ENCODE measurements at regions not wholly inside any gene's neighbourhood (a gene's known extent, or its start where the extent isn't known, plus 50 kb on each side); places are given as distances from the start of the nearest gene placed in this dataset.
"Not testable (repeated sequence)": the region's sequence is repeated elsewhere in the genome, so short reads cannot be mapped to it uniquely, and the experiment has no call there.

DNA sequence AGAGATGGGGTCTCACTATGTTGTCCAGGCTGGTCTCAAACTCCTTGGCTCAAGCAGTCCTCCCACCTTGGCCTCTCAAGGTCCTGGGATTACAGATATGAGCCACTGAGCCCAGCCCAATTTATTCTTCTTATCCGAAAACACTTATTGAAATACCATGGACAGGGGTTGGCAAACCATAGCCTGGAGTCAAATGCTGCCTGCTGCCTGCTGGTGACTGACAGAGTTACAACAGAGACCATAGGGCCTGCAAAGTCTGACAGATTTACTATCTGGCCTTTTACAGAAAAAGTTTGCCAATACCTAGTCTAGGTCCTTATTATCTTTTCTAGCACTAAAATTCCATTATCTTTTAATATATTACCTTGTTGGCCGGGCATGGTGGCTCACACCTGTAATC lies 87.1 kb upstream of the ZNF281 start:
- no peak overlapping the region for H3K4me3 ChIP-seq (ENCODE audit: low read length in 2 of 2)
- ATAC-seq (ENCODE audit: low FRiP score), result no peak
- no peak overlapping the region for H3K27ac ChIP-seq (ENCODE audit: low read depth in 1 of 2, low read length in 2 of 2)
- H3K4me1 ChIP-seq (ENCODE audit: control insufficient read depth in 1 of 2, insufficient read depth in 2 of 2, low read length in 2 of 2), result no peaks in the 10 kb centered on the region
- no peaks in the 10 kb centered on the region for H3K36me3 ChIP-seq (ENCODE audit: control insufficient read depth in 1 of 2, insufficient read depth in 2 of 2, low read length in 1 of 2)
- peaks cover 2% of the 10 kb centered on the region for H3K9me3 ChIP-seq (ENCODE audit: control insufficient read depth, low read length)
- no peak for DNase-seq
- no peaks in the 10 kb centered on the region for H3K27me3 ChIP-seq (ENCODE audit: control insufficient read depth in 1 of 2, insufficient read depth in 2 of 2, low read length in 1 of 2)
- WGBS, 2 donors, result 93 to 94% methylated on average over 2 of the region's 2 CpGs
- intact Hi-C loops (cut with DNase I), result no loop called here

DNA sequence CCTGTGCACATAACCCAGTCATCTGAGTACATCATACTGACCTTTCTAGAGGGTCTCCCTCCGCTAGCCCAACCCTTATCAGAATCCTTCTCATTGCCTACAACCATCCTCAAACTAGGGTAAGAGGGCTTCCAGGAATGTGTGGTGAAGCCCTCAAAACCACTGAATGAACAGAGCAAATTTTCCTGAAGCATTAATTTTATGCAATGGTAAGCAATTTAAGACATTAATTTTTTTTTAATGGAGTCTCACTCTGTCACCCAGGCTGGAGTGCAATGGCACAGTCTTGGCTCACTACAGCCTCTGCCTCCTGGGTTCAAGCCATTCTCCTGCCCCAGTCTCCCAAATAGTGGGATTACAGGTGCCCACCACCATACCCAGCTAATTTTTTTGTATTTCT lies 86.1 kb upstream of the ZNF281 start:
- no peak for ATAC-seq (ENCODE audit: low FRiP score)
- intact Hi-C loops (cut with DNase I), result no loop called here
- DNase-seq, result no peak
- H3K36me3 ChIP-seq (ENCODE audit: control insufficient read depth in 1 of 2, insufficient read depth in 2 of 2, low read length in 1 of 2), result no peaks in the 10 kb centered on the region
- H3K9me3 ChIP-seq (ENCODE audit: control insufficient read depth, low read length), result peaks cover 2% of the 10 kb centered on the region
- whole genome bisulfite sequencing, 2 donors, result 92 to 94% methylated on average over 1 of the region's 1 CpG
- no peak overlapping the region for H3K27ac ChIP-seq (ENCODE audit: low read depth in 1 of 2, low read length in 2 of 2)
- H3K27me3 ChIP-seq (ENCODE audit: control insufficient read depth in 1 of 2, insufficient read depth in 2 of 2, low read length in 1 of 2), result no peaks in the 10 kb centered on the region
- H3K4me3 ChIP-seq (ENCODE audit: low read length in 2 of 2), result no peak overlapping the region
- H3K4me1 ChIP-seq (ENCODE audit: control insufficient read depth in 1 of 2, insufficient read depth in 2 of 2, low read length in 2 of 2), result no peaks in the 10 kb centered on the region

DNA sequence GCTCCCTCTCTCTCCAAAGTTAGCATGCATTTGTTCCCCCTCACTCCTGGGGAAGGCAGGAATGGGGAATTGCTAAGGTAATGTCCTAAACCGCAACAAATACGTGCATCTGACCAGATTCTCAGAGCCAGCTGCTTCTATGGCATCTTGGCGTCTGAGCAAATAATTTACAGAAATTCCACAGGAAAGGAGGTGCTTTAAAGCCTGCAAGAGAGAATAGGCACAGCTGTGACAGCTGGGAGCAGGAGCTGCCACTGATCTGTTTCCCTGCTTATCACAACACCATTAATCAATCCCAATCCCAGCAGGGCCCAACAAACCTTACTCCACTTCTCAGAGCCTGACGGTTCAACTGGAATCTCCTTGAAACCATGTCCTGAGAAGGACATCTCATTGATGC lies 83.5 kb upstream of the ZNF281 start:
- Histone ChIP-seq H3K36me3 (ENCODE audit: control insufficient read depth in 1 of 2, insufficient read depth in 2 of 2, low read length in 1 of 2) (no peaks in the 10 kb centered on the region), H3K4me1 (ENCODE audit: control insufficient read depth in 1 of 2, insufficient read depth in 2 of 2, low read length in 2 of 2) (no peaks in the 10 kb centered on the region), H3K9me3 (ENCODE audit: control insufficient read depth, low read length) (no peaks in the 10 kb centered on the region), H3K4me3 (ENCODE audit: low read length in 2 of 2) (no peak overlapping the region), H3K27me3 (ENCODE audit: control insufficient read depth in 1 of 2, insufficient read depth in 2 of 2, low read length in 1 of 2) (no peaks in the 10 kb centered on the region), H3K27ac (ENCODE audit: low read depth in 1 of 2, low read length in 2 of 2) (no peak overlapping the region)
- intact Hi-C loops (cut with DNase I), result no loop called here
- 48 to 59% methylated on average over 4 of the region's 4 CpGs for WGBS, 2 donors
- DNase-seq (no peak), ATAC-seq (ENCODE audit: low FRiP score) (no peak)

DNA sequence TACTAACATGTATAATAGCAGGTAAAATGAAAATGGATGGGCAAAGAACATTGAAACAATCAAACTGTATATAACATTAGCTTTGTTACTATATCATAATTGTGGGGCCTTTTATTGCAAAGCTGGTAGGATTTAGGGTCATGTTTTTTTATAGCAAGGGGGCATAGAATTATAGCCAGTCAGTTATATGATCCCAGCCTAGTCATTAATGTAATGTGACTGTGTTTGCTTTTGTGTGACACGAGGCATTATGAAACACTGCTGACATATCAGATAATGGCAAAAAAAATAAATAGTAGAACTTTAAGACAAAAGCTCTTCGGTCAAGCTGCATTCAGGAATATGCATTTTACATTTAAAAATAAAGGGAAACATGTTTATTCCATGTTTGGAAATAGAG lies 81.3 kb upstream of the ZNF281 start:
- no peak for DNase-seq
- no peaks in the 10 kb centered on the region for H3K4me1 ChIP-seq (ENCODE audit: control insufficient read depth in 1 of 2, insufficient read depth in 2 of 2, low read length in 2 of 2)
- no peak for ATAC-seq (ENCODE audit: low FRiP score)
- H3K27me3 ChIP-seq (ENCODE audit: control insufficient read depth in 1 of 2, insufficient read depth in 2 of 2, low read length in 1 of 2), result no peaks in the 10 kb centered on the region
- intact Hi-C loops (cut with DNase I), result no loop called here
- no peak overlapping the region for H3K4me3 ChIP-seq (ENCODE audit: low read length in 2 of 2)
- 15 to 27% methylated on average over 2 of the region's 2 CpGs for WGBS, 2 donors
- no peaks in the 10 kb centered on the region for H3K36me3 ChIP-seq (ENCODE audit: control insufficient read depth in 1 of 2, insufficient read depth in 2 of 2, low read length in 1 of 2)
- H3K27ac ChIP-seq (ENCODE audit: low read depth in 1 of 2, low read length in 2 of 2), result no peak overlapping the region
- no peaks in the 10 kb centered on the region for H3K9me3 ChIP-seq (ENCODE audit: control insufficient read depth, low read length)

DNA sequence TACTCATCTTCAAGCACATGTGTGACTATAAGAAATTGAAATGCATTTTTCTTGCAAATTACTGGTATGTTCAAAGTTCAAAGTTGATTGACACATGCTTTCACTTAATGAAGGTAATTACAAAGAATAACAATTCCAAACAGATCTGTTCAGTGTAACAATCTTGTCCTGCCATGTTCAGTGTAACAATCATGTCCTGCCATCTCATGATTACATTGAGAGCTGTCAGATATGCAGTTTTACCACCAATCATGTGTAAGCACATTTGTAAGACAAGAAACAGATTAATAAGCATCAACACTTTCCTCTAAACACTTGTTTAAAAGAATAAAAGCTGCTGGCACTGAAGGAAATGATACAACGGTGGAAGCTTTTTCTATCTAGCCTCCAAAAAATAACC lies 80.3 kb upstream of the ZNF281 start:
- ATAC-seq (ENCODE audit: low FRiP score) (no peak), DNase-seq (no peak)
- intact Hi-C loops (cut with DNase I), result no loop called here
- WGBS, 2 donors, result 30 to 40% methylated on average over 1 of the region's 1 CpG
- H3K27me3 ChIP-seq (ENCODE audit: control insufficient read depth in 1 of 2, insufficient read depth in 2 of 2, low read length in 1 of 2), result no peaks in the 10 kb centered on the region
- no peaks in the 10 kb centered on the region for H3K36me3 ChIP-seq (ENCODE audit: control insufficient read depth in 1 of 2, insufficient read depth in 2 of 2, low read length in 1 of 2)
- no peak overlapping the region for H3K27ac ChIP-seq (ENCODE audit: low read depth in 1 of 2, low read length in 2 of 2)
- no peak overlapping the region for H3K4me3 ChIP-seq (ENCODE audit: low read length in 2 of 2)
- H3K9me3 ChIP-seq (ENCODE audit: control insufficient read depth, low read length), result no peaks in the 10 kb centered on the region
- no peaks in the 10 kb centered on the region for H3K4me1 ChIP-seq (ENCODE audit: control insufficient read depth in 1 of 2, insufficient read depth in 2 of 2, low read length in 2 of 2)

DNA sequence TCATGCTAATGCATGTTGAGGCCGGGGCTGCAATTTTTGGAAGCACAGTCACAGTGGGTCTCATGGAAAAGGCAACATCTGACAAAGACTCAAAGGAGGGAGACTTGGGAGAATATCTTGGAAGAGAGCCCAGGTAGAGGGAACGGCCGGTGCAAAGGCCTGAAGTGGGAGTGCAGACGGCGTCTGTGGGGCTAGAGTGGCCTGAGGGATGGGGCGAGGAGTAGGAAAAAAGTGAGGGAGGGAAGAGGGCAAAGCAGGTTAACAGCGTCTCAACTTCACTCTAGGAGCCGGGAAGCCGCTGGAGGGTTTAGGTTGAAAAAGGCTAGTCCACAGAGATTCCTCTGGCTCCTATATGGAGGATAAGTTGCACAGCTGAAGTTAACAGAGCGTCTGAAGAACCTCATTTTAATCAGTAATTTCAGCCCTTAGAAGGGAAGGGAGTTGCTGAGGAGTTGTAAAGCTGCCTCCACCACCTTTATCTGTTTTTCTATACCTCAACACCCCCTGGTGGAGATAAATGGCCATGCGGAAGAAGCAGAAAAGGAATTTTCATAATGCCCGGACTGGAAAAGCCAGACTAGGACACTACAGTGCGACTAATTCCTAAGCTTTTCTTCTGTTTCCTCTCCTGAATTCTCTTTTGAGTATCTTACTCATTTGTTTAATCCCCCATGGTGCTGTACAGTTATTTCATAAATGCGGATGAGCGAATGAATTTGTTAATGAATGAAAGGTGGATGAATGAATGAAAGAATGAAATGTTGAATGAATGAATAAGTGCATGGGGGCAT lies 78.7 kb upstream of the ZNF281 start:
- H3K9me3 ChIP-seq (ENCODE audit: control insufficient read depth, low read length), result no peaks in the 10 kb centered on the region
- no peaks in the 10 kb centered on the region for H3K36me3 ChIP-seq (ENCODE audit: control insufficient read depth in 1 of 2, insufficient read depth in 2 of 2, low read length in 1 of 2)
- DNase-seq, result no peak
- H3K27me3 ChIP-seq (ENCODE audit: control insufficient read depth in 1 of 2, insufficient read depth in 2 of 2, low read length in 1 of 2), result no peaks in the 10 kb centered on the region
- no peak overlapping the region for H3K4me3 ChIP-seq (ENCODE audit: low read length in 2 of 2)
- intact Hi-C loops (cut with DNase I), result loop anchor here (2.0 to 5.0 kb wide), 2 partner anchors 206 to 211 kb away; no protein-coding TSS in a partner anchor
- no peak for ATAC-seq (ENCODE audit: low FRiP score)
- H3K27ac ChIP-seq (ENCODE audit: low read depth in 1 of 2, low read length in 2 of 2), result no peak overlapping the region
- H3K4me1 ChIP-seq (ENCODE audit: control insufficient read depth in 1 of 2, insufficient read depth in 2 of 2, low read length in 2 of 2), result no peaks in the 10 kb centered on the region
- 15 to 17% methylated on average over 15 of the region's 15 CpGs for WGBS, 2 donors

DNA sequence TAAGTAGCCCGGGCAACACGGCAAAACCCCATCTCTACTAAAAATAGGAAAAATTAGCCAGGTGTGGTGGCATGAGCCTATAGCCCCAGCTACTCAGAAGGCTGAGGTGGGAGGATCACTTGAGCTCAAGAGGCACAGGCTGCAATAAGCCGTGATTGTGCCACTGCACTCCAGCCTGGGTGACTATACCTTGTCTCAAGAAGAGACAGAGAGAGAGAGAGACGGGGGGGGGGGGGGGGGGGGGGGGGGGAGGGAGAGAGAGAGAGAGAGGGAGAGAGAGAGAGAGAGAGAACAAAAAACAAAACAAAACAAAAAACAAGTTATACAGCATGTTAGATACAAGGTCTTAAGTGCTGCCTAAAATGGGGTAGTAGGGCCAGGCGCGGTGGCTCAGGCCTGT lies 77.8 kb upstream of the ZNF281 start:
- no peaks in the 10 kb centered on the region for H3K4me1 ChIP-seq (ENCODE audit: control insufficient read depth in 1 of 2, insufficient read depth in 2 of 2, low read length in 2 of 2)
- no peak for ATAC-seq (ENCODE audit: low FRiP score)
- H3K9me3 ChIP-seq (ENCODE audit: control insufficient read depth, low read length), result no peaks in the 10 kb centered on the region
- H3K4me3 ChIP-seq (ENCODE audit: low read length in 2 of 2), result no peak overlapping the region
- H3K27me3 ChIP-seq (ENCODE audit: control insufficient read depth in 1 of 2, insufficient read depth in 2 of 2, low read length in 1 of 2), result no peaks in the 10 kb centered on the region
- no peak for DNase-seq
- intact Hi-C loops (cut with DNase I), result loop anchor here (2.0 to 5.0 kb wide), 2 partner anchors 205 to 210 kb away; no protein-coding TSS in a partner anchor
- 80 to 85% methylated on average over 5 of the region's 6 CpGs for WGBS, 2 donors
- H3K36me3 ChIP-seq (ENCODE audit: control insufficient read depth in 1 of 2, insufficient read depth in 2 of 2, low read length in 1 of 2), result no peaks in the 10 kb centered on the region
- no peak overlapping the region for H3K27ac ChIP-seq (ENCODE audit: low read depth in 1 of 2, low read length in 2 of 2)

DNA sequence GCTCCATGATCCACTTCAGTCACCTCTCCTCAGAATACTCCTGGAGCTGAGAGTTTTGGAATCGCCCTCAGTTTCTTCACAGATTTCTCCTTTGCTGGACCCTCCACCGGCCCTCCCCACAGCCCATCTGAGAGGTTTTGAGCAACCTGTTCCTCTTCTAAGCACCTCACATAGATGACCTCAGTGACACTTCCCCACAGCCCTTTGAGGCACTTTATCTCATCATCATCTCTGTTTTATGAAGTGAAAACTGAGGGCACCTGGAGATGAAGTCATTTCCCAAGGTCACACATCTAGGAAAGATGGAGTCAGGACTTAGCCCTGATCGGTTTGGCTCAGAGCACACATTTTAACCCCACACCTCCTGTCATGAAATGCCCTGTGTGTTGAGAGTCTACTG lies 76.8 kb upstream of the ZNF281 start:
- H3K27ac ChIP-seq (ENCODE audit: low read depth in 1 of 2, low read length in 2 of 2), result no peak overlapping the region
- no peak for DNase-seq
- H3K4me3 ChIP-seq (ENCODE audit: low read length in 2 of 2), result no peak overlapping the region
- H3K4me1 ChIP-seq (ENCODE audit: control insufficient read depth in 1 of 2, insufficient read depth in 2 of 2, low read length in 2 of 2), result no peaks in the 10 kb centered on the region
- no peaks in the 10 kb centered on the region for H3K9me3 ChIP-seq (ENCODE audit: control insufficient read depth, low read length)
- intact Hi-C loops (cut with DNase I), result loop anchor here in 1 of 2 donors (5.0 kb wide), 1 partner anchor 209 kb away; no protein-coding TSS in a partner anchor
- no peaks in the 10 kb centered on the region for H3K36me3 ChIP-seq (ENCODE audit: control insufficient read depth in 1 of 2, insufficient read depth in 2 of 2, low read length in 1 of 2)
- no peak for ATAC-seq (ENCODE audit: low FRiP score)
- WGBS, 2 donors, result 71% methylated on average over 3 of the region's 3 CpGs
- no peaks in the 10 kb centered on the region for H3K27me3 ChIP-seq (ENCODE audit: control insufficient read depth in 1 of 2, insufficient read depth in 2 of 2, low read length in 1 of 2)

DNA sequence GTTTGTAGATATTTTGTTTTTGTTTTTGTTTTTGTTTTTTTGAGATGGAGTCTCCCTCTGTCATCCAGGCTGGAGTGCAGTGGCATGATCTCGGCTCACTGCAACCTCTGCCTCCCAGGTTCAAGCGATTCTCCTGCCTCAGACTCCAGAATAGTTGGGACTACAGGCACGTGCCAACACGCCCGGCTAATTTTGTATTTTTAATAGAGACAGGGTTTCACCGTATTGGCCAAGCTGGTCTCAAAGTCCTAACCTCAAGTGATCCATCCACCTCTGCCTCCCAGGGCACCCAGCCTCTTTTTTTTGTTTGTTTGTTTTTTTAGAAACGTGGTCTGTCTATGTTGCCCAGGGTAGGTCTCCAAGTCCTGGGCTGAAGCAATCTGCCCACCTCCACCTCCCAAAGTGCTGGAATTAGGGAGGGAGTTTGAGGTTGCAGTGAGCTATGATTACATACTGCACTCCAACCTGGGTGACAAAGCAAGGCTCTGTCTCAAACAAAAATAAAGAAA lies 74.7 kb upstream of the ZNF281 start:
- intact Hi-C loops (cut with DNase I); H3K9me3 ChIP-seq (ENCODE audit: control insufficient read depth, low read length); H3K4me1 ChIP-seq (ENCODE audit: control insufficient read depth in 1 of 2, insufficient read depth in 2 of 2, low read length in 2 of 2); ATAC-seq (ENCODE audit: low FRiP score); H3K4me3 ChIP-seq (ENCODE audit: low read length in 2 of 2); DNase-seq; H3K27ac ChIP-seq (ENCODE audit: low read depth in 1 of 2, low read length in 2 of 2); H3K36me3 ChIP-seq (ENCODE audit: control insufficient read depth in 1 of 2, insufficient read depth in 2 of 2, low read length in 1 of 2); H3K27me3 ChIP-seq (ENCODE audit: control insufficient read depth in 1 of 2, insufficient read depth in 2 of 2, low read length in 1 of 2): not testable (repeated sequence)
- WGBS, 2 donors, result 75 to 77% methylated on average over 7 of the region's 7 CpGs

Data from aorta (tissue), 5 donors.